Astrocyte of the hippocampus (primary cell): ENCODE measurements at regions not wholly inside any gene's neighbourhood (a gene's known extent, or its start where the extent isn't known, plus 50 kb on each side); places are given as distances from the start of the nearest gene placed in this dataset.
A peak's percentile ranks its signal among the peaks of the same experiment; 100 is the strongest.

Experiments
- DNase-seq: peaks from one replicate; pipeline ENCODE4 v3.0.0; 2011; ENCODE audit warnings: low read depth, low spot score

DNA sequence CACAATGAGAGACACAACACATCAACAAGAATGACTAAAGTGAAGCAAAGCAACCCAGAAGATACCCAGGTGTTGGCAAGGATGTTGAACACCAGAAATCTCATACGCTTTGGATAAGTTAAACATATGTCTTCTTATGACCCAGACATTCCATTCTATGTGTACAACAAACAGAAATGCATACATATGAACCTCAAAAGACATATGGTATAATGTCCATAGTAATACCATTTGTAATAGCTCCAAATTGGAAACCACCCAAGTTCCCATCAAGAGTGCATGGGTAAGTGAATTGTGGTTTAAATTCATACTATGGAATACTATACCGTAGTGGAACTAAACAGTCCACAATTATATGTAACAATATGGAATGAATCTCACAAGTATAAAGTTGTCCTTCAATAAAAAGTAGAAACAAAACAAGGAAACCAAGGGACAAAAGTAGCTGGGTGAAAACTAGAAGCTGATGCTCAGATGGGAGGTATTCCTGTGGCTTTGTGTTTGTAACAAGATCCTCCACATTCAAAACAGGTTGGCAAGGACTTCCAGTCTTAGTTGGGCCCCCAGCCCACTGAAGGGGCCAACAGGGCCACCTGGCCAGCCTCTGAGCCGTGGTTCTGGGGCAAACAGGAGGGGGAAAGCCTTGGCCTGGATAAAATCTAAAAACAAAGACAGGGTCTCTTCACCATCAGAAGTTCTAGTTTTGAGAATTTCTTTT, 171.8 kb upstream of the PITX1 start:
- DNase-seq, result no peak

DNA sequence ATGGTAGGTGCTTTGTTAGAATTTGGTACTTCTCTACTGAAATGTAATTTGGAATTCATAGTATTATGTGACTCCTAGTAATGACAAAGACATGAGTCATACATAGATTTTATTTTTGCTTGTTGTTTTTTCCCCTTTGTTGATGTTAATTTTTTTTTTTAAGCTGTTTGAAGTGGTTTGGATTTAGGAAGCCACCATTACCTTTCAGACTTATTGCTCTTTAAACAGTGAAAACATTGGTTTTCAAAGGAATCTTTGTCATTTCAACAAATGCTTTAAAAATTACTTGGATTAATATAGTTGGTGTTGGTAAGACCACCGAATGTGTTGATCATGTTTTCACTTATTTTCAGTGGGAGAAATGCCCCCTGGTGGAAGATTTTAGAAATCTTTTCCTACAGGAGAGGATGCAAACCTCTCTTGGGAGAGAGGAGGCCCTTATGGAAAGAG, 170.1 kb upstream of the PITX1 start:
- DNase-seq, result no peak

DNA sequence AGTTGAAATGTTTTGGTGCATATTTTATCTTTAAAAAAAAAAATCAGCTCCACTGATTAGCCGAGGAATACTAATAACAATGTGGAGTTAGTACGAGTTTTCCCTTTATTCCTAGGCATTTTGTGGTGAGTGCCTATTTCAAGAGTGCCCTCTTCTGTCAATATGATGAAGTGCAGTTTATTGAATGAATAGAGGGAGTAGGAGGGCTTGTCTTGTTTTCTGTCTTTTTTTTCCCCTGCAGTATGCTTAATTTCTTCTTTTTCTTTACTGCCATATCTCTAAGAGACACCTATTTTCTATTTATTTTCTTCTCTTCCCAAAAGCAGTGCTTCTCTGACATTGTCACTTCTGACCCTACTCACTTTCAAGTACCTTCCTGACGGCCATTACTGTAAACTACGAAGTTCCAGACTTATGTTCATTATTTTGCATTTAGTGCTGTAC, 169.6 kb upstream of the PITX1 start:
- no peak for DNase-seq

DNA sequence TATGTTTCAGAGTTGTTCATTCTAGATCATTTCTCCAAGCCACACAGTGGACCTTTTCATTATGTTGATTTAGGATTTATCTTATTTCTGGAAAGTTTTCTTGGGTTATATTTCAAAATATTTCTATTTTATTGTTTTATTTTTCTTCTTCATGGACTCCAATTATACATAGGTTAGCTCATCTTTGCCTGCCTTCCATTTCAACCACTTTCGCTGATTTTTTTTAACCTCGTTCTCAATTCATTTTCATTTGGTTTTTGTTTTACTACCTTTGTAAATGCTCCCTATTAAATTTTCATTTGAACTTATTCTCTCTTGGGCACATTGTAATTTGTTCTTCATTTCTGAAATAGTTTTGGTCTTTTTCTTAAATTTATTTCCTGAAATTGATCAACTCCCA, 169.0 kb upstream of the PITX1 start:
- DNase-seq, result no peak

DNA sequence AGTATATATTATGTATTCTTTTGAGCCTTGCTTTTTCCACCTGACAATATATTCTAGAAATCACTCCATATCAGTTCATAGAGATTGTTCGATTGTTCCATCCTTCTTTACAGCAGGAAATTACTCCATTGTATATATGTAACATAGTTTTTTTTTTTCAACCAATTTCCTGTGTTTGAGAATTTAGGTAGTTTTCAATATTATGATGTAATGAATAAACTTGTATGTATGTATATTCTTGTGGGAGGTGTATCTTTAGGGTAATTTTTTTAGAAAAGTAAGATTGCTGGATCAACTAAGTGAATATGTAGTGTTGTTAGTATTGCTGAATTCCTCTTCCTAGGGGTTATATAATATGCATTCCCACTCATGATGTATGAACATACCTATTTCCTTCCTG, 165.9 kb upstream of the PITX1 start:
- DNase-seq, result no peak

DNA sequence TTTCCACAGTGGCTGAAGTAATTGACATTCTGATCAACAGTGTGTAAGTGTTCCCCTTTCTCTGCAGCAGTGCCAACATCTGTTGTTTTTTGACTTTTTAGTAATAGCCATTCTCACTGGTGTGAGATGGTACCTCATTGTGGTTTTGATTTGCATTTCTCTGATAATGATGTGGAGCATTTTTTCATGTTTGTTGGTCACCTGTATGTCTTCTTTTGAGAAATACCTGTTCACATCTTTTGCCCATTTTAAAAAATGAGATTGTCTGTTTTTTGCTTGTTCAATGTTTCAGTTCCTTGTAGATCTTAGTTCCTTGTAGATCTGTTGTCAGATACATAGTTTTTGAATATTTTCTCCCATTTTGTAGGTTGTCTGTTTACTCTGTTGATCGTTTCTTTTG, 162.5 kb upstream of the PITX1 start:
- DNase-seq, result no peak

DNA sequence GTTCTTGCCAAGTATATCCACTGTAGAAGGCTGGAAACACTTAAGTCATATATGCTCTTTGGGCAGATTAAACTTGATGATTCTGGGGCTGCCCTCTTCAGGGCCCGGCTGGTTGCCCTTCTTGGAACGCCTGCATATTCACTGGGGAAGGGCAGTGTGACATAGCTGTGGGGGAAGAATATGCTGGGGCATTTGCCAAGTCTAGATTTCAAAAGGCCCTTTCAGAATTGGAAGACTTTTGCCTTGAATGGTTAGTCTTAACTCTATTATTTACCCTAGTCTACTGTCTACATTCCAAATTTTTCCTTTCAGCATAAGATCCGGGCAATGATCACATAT, 161.2 kb upstream of the PITX1 start:
- no peak for DNase-seq

DNA sequence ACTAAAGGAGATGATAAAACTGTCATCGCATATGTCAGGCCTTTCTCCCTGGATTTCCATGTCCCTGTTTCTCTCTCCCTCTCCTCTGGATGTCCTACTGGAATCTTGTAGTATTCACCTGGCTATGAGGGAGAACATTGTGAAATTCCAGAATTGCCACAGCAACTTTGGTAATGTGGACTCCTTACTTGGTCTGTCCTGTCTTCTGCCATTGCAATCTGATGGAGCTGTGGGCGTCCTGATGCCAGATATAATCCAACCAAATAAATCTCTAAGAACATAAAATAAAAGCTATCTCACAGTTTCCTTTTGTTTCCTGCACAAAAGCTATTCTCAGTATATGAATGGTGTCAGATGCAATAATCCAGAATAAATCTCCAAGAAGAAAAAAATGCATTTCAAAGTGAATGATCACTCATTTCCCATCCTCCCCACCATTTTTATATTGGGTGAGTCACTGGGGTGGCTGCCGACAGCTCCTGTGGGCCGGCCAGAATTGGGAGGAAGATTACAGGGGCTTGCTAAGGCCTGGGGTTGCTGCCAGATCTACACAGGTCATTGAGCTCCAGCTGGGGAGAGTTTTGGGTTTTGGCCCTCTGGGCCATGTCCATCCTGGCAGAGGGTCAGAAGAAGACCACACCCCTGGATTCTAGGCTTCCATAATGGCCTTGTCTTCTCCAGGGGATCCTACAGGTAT, 160.7 kb upstream of the PITX1 start:
- no peak for DNase-seq

DNA sequence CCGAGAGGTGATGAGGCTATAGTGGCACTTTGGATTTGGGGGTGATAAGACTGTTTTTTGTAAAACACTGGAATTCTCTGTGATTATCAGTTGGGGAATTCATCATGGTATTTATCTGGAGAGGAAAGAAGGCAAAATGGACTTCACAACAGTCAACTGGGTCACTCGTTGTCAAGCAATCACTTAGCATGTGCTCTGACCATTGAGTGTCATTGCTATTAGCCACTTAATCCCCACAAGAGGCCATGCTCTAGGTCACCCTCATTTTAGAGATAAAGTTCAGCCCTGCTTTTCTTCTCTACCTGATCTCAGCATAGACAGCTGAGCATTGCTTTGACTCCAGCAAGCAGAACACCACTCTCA, 160.1 kb upstream of the PITX1 start:
- DNase-seq, result no peak

DNA sequence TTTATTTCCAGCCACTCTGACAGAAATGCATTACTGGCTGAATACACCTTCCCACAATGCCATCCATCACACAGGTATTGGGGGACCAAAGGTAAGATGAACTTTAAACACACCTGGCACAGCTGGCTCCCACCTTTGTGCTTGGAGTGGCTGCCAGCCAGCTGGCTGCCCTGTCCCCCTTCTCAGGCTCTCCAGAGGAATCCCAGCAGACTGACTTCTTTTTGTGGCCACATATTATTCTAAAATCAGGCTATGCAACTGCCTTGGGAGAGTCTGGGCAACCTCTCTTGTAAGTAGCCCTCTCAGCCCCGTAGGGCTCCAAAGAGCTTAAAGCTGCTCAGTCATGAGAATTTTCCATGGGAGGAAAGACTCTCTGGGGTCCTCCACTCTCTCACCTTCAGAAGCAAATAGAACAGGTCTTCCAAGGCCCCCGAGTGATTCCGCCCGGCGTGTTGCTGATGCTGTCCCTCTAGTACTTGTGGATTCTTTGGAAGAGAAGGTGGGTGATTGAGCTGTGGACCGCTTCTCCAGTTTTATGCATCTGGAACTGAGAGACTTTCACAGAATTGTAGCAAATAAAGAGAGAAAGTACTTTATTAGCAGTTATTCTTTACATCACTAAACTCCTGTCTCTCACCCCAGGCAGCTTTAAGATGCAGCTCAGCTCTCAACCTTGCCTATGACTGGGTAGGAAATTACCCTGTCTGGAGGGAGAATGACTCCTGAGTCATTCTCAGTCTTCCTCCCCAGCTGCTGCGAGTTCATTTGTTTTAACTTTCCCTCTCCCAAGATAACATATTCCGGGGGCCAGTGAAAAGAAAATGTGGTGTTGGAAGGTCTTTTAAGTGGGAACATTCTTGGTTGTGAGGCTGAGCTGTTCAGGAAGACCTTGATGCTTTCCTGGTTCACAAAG, 159.4 kb upstream of the PITX1 start:
- peak; percentile 61 for DNase-seq

DNA sequence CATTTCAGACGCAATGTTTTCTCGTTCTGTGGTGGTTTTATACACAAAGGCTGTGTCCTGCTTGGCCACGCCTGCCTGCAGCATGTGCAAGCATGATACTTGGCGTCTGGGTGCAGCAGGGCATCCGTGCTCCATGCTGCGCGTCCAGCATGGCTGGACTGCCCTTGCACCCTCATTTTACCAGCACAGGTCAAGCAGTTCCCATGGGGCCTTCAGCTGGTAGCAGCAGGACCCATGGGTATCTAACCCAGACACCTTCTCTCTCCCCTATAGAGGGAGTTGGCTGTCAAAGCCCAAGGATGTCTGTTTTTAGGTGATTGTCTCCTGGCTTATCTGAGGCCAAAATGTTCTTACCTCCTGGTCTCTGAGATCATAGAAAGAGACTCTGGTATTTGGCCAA, 158.3 kb upstream of the PITX1 start:
- no peak for DNase-seq

DNA sequence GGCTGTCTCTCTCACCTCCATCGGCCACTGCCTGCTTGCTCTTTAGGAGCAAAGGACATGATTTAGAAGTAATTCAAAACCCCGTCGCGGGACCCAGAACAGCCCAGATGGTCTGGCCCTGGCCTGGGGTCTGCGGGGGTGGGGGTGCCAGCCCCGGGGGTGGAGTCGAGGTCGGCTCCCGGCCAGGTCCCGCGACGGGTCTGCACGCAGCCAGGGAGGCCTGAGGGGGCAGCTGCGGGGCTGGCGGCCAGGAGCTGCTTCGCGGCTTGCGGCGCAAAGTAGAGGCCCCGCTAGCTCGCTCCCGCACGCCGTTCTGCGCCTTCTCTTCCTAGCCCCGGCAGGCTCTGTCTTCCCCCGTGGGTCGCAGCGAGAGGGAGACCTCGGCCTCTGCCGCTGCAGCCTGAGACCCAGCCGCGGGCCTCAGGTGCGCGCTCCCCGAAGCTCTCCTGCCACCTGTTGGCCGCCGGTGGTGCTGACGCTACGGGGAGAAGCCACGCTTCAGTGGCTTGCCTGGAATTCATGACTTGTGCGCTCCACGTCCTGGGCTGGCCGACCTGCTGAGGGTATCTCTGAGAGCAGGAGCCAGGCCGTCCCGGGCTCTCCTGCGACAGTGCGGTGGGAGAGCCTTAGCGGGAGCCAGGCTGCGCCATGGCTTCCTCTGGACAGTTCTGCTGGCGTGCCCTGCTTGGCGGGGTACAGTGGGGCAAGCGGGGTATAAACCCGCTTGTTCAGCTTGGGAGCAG, 157.2 kb upstream of the PITX1 start:
- DNase-seq, result peak; percentile 92

DNA sequence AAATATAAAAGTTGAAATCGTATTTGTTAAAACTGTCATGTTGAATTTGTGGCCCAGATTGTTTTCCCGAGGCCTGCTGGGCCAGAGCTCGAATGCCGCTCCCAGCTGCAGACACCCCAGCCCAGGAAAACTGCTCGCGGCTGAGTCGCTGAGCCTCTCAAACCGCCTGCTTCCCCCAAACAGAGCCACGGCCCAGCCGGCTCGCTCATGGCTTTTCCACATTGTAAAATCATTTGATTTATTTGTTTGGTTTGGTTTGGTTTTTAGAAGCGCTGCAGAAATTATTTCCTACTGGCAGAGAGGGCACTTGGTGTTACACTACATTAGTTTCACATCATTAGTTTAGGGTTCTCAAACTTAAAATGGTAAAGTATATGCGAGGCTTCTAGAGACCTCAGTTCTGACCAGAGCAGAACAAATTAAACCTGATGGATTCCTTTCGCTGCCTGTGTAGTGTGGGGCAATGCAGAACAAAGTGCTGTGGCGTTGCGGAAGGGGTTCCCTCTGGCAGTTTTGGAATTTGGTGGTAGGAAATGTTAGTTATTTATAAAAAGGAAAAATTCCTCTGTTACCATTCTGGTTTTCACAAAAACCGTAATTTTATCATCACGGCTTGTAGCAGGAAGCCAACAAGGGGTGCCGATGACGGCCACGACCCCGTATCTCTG, 156.5 kb upstream of the PITX1 start:
- no peak for DNase-seq

DNA sequence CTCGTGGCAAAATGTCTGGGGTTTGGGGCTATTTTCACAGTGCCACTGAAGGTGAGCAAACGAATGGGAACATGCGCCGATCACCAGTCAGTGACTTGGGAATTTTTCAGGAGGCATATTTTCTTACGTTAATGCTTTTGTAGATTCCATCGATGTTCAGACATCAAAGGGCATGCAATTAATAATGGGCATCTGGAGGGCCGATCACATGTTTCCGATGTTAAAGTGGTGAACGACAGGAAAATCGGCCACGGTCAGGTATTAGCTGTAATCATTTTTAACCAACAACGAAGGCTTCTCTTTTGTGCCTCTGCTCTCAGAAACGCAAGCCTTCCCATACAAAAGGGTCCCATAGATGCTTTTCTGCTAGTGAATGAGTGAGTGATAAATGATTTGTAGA, 155.0 kb upstream of the PITX1 start:
- no peak for DNase-seq

DNA sequence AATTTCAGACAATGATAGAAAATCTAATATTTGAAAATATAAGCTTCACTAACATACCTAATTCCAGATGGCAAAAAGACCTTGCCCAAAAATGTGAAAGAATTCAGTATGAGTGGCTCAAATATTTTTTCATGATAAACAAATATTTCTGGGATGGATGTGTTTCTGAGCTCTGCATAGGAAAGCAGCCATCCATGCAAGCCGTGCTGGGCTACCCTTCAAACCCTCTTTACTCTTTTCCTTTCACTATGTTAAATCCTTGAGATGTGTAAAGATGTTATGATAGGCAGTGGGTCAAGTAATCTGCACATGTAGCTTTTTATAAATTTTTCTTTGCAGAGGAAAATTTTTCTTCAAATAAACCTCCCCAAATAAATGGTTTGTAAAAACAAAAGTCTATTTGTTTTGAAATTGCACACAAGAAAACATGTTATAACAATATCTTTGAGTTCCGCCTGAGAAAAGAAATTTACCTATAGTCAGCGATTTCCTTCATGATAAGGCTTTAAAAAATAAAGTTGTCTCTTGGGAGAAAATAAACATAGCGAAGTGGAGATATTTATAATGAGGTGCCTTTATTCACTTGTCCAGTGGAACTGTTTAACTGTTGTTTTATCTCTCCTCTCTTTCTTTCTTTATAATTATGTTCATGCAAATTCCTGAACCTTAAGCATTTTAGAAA, 154.3 kb upstream of the PITX1 start:
- no peak for DNase-seq

DNA sequence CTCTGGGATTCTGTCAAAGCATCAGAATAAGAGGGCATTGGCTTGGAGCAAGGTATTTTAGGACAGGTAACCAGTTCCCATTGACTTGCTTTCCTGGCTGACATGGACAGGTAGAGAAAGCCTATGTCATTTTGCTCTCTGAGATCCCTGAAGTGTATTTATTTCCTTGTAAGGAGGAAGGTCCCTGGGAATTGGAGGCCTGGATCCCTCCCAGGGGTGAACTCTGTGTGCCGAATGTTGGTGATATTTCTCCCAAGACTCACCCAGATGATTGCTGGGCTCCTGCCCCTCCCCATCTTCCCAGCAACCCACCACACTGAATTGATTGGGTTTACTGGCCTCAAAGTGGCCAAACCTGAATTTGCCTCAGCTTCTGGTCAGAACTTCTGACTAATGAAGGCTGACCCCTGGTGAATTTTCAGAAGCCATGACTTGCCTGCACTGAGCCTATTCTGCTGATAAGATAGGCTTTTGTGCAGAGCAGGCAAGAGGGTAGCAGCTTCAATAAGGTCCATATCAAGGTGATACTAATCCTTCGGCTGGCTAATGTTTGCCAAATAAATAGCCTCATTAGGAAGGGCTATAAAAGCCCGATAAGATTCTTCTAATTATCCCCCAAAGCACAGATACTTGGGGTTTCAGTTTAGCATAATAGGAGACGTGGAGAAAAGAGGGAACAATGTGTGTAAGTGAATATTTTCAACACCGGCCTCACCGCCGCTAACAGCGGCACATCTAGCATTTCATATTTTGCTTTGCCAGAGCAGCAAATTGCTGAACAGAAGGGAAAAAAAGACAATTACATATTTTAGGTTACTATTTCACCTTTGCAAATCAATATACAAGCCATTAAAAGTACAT, 152.9 kb upstream of the PITX1 start:
- no peak for DNase-seq

DNA sequence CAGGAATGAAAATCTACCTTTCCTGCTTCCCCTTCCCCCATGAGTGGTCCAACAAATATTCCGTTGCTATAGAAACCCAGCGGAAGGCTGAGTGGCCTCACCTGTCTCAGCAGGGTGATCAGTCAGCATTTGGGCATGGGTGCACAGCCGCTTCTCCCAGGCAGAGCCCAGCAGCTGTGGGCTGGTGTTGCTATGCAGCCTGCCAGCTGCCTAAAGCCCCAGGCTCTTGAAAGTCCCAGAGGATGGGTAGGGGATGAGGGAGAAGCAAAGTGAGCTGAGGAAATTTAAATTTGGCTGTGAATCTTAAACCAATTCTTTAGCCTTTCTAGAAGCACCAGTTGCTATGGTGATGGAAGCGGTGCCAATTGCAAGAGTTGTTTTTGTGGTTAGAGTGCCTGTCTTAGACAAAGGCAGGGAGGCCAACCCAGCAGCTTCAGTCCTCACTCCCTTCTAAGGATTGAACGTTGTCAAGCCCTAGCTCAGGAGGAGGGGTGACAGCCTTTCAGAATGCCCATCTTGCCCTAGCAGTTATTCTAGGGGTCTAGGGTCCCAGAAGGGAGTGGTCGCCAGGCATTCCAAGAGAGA, 151.5 kb upstream of the PITX1 start:
- peak; percentile 93 for DNase-seq

DNA sequence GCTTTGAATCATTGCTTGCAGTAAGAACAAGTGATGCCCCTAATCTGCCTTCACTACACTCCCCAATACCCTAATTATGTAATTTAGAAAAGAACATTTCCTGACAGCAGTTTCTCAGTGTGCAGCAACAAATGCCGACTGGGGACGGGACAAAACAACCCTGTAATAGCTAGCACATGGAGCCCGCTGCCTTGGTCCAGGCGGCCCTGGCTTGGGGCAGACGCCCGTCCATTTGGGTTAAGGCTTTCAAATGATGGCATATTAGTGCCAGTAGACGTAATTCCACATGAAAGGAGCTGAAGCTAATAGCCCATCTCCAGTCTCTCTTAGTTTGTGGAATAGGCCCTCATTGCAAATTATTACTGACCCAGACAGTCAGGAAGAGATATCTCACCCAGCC, 150.6 kb upstream of the PITX1 start:
- DNase-seq, result no peak

DNA sequence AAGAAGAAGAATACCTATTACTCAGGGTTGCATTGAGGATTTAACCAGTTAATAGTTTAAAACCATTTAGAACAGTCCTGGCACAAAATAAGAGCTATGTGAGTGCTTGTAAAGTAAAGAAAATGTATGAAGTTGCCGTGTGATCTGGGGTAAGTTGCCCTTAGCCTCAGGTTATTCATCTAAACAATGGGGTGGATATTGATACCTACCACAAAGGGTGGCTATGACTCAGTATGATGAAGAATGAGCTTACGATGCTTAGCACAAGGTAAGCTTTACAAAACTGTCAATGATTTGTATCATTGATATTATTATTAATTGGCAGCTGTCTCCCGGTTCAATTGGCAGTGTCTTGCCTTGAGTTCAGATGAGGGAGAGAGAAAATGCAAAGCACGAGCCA, 149.4 kb upstream of the PITX1 start:
- no peak for DNase-seq
